NCI-H2227 treated with DMSO at 0.1 percent for 48 hours (cell line): ENCODE measurements at regions not wholly inside any gene's neighbourhood (a gene's known extent, or its start where the extent isn't known, plus 50 kb on each side); places are given as distances from the start of the nearest gene placed in this dataset.

Source experiments
- DNase-seq: peaks from one replicate; lab custom pipeline; 2025; lab: John Stamatoyannopoulos, UW

- peak; percentile 51 for DNase-seq
Measured at GRCh38 chr3:43994657-43995546, 246.8 kb upstream of the TOPAZ1 start.

- DNase-seq = no peak
Measured at GRCh38 chr3:43995547-43996378, 245.9 kb upstream of the TOPAZ1 start.

DNA sequence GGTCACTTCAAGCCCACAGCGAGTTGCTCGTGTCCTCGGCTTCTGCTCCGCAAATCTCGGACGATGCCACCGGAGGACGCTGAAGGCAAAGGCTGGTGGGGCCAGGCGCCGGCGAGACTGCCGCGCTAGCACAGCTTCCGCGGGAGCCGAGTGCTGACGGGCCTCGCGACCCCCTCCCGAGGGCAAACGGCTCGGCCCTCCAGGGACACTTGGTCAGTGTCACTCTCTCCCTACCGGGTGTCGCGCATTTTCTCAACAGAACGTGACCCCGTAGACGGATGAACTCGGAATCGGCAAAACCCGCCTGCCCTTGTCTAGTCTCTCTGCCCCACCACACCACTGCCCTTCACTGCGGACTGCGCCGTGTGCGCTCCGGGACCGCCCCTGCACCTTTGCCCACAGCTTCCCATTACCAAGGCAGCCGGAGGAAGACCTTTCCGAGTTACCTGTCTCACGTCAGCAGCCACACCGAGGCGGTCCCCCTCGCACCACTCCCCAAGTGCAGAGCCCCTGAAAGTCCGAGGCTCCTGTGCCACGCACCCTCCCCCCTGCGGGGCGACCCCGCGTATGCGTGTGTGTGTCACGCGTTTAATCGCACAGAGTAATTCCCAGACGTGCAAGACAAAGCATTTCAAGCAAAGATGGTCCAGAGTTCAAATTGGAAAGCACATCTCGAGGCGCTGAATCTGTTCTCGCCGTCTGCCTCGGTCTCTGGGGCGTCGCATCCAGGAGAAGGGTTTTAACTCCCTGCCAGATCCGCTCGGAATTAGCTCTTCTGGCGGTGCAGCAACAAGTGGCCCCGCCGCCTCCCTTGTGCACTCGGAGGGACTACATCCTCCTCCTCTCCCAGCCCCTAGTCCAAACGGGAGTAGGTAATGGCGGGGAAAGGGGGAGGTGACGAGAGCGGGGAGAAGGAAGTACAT lies 245.0 kb upstream of the TOPAZ1 start:
- DNase-seq = peak; percentile 38

DNA sequence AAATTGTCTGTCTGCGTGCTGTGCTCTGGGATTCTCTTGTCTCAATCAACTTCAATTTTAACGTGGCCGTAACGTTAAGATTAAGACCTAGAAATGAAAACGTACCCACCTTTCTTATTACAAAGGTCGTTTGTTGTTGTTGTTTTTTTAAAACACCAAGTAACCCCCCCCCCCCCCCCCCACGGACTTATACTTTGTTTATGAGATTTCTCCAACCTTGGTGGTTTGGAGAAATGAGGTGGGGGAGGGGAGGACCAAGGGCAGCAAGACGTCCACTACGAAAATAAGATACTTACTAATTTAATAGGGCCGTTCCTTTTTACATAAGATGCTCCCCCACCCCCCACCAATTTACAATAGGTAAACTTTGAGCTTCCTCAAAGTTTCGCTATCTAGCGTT lies 244.4 kb upstream of the TOPAZ1 start:
- no peak for DNase-seq

- DNase-seq = no peak
Measured at GRCh38 chr3:43997788-43998369, 243.8 kb upstream of the TOPAZ1 start.

DNA sequence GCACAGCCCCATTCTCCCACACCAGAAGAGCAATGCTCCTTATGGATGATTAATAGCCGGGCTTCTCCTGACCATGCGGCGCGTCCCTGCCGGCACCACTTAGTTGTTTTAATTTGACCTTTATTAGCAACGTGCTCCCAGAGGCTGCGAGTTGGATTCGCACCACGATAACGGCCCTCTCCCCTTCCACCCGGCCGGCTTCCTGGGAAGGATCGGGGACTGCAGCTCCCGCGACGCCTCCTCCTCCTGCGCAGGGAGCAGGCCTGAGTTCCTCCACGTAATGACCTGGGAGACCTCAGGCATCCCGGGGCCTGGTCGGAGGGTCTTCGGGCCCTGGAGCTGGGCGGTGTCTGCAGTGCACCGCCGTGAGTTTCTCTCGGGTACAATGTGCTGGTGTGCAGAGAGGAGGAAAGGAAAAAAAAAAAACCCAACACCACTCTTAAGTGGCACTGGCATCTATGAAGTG lies 243.3 kb upstream of the TOPAZ1 start:
- DNase-seq = no peak

DNA sequence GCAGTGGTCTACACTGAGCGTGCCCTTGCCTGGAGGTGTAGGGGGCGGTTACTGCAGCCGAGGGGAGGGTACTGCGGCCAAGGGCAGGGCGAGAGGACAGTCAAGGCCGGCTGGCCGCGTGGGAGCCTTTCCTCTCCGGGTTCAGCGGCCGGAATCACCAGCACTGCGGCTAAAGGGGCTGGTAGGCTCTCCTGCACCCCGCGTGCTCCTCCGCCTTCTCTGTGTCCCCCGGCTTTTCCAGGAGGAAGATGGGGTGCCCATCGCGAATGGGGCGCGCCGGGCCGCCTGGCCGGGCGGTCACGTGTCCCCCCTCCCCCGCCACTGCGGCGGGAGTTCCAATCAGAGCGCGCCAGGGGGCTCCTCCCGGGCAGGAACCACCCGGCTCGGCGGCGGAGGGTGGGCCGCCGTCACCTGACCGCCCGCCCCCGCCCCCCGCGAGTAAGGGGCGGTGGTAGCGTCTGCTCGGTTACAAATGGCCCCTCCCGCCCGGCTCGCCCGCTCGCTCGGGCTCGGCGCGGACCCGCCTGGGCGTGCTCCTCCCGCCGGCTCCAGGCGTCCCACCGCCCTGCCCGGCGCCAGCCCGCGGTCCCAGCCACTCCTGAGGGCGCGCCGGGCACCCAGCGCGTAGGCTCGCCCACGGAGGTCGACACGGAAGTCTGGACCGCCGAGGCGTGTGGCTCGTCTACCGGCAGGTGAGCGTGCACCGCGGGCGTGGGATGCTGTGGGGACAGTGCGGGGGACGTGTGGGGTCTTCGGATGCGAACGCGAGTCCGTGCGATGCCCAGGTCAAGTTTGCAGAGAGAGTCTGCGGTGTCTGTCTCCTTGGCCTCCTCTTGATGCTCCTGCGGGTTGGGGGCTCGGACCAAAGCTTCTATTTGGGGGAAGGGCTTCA lies 242.6 kb upstream of the TOPAZ1 start:
- peak; percentile 51 for DNase-seq

GRCh38 chr3:43999728-44000319 lies 241.9 kb upstream of the TOPAZ1 start:
- DNase-seq = no peak

DNA sequence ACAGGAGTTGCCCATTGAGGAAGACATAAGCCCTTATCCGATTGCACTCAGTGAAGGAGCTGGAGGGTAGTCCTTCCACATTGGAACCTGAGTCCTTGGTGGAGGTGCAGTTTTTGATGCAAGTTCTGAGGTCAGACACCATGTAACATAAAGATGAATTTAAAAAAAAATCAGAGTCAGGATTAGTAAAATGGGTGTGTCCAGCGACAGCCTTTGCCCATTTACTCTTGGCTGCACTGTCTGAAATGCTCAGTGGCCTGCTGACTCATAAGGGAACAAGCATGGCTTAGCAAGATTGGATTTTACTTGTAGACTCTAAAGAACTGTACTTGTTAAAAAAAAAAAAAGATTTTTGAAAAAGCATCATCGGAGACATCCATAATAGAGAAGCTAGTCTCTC lies 241.1 kb upstream of the TOPAZ1 start:
- DNase-seq = no peak

GRCh38 chr3:44001072-44001471 lies 240.6 kb upstream of the TOPAZ1 start:
- DNase-seq = no peak

- DNase-seq = no peak
Measured at GRCh38 chr3:44003801-44004200, 237.9 kb upstream of the TOPAZ1 start.

DNA sequence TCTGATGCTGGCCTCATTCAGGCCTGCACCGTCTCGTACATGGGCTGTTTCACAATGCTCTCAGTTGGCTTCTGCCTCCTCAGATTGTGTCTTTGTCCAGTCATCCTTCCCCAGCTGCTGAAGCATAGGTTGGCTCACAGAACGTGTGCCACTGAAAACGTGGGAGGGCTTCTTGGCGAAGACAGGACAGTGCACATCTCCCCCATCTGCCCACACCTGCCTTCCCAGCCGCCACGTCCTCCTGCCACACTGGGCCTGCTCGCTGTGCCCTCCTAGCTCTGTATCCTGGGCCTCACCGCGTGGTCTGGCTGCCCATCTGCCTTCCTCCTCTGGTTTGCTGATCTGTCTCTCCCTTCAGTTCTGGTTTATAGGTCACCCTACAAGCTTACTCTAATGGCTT lies 230.0 kb upstream of the TOPAZ1 start:
- DNase-seq = no peak

GRCh38 chr3:44012160-44012899 lies 229.4 kb upstream of the TOPAZ1 start:
- no peak for DNase-seq

GRCh38 chr3:44013967-44014366 lies 227.7 kb upstream of the TOPAZ1 start:
- no peak for DNase-seq

GRCh38 chr3:44015170-44015569 lies 226.5 kb upstream of the TOPAZ1 start:
- no peak for DNase-seq

GRCh38 chr3:44016818-44017217 lies 224.9 kb upstream of the TOPAZ1 start:
- no peak for DNase-seq

- DNase-seq = no peak
Measured at GRCh38 chr3:44018926-44019325, 222.8 kb upstream of the TOPAZ1 start.

DNA sequence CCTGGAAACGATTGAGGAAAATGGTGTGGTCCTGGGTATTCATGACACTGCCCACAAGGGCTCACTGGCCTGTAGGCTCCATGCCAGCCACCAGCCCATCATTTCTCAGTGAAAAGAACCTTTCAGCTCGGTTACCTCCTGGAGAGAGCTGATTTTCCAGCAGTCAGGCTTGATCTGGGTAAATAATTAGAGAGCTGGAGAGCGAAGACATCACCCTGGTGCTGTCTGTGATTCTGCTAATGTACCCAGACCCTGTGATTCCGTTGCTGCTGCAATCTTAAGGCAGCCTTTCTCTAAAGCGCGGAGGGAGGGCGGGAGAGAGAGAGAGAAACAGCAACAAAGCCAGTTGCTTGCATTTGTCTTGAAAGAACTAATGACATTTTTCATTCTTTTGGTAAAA lies 221.9 kb upstream of the TOPAZ1 start:
- DNase-seq = peak; percentile 66

GRCh38 chr3:44020143-44020542 lies 221.5 kb upstream of the TOPAZ1 start:
- no peak for DNase-seq
